ENCODE measurements at regions not wholly inside any gene's neighbourhood (a gene's known extent, or its start where the extent isn't known, plus 50 kb on each side); places are given as distances from the start of the nearest gene placed in this dataset.

- Histone ChIP-seq H3K36me3 (ENCODE audit: control insufficient read depth, insufficient read depth, low read length) (no peaks in the 10 kb centered on the region), H3K27me3 (ENCODE audit: control insufficient read depth, insufficient read depth, low read length) (no peaks in the 10 kb centered on the region), H3K4me3 (ENCODE audit: low read depth, low read length) (no peak overlapping the region)
- no peak for DNase-seq (ENCODE audit: low read depth)
- TF ChIP-seq, protein P1, sequence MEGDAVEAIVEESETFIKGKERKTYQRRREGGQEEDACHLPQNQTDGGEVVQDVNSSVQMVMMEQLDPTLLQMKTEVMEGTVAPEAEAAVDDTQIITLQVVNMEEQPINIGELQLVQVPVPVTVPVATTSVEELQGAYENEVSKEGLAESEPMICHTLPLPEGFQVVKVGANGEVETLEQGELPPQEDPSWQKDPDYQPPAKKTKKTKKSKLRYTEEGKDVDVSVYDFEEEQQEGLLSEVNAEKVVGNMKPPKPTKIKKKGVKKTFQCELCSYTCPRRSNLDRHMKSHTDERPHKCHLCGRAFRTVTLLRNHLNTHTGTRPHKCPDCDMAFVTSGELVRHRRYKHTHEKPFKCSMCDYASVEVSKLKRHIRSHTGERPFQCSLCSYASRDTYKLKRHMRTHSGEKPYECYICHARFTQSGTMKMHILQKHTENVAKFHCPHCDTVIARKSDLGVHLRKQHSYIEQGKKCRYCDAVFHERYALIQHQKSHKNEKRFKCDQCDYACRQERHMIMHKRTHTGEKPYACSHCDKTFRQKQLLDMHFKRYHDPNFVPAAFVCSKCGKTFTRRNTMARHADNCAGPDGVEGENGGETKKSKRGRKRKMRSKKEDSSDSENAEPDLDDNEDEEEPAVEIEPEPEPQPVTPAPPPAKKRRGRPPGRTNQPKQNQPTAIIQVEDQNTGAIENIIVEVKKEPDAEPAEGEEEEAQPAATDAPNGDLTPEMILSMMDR (IDR thresholded peaks at IDR 0.05; ENCODE audit: insufficient read depth, low read length, poor library complexity, severe bottlenecking): no peak
Observed at GRCh38 chr2:122999821-123000220, 1025.3 kb upstream of the CNTNAP5 start.

DNA sequence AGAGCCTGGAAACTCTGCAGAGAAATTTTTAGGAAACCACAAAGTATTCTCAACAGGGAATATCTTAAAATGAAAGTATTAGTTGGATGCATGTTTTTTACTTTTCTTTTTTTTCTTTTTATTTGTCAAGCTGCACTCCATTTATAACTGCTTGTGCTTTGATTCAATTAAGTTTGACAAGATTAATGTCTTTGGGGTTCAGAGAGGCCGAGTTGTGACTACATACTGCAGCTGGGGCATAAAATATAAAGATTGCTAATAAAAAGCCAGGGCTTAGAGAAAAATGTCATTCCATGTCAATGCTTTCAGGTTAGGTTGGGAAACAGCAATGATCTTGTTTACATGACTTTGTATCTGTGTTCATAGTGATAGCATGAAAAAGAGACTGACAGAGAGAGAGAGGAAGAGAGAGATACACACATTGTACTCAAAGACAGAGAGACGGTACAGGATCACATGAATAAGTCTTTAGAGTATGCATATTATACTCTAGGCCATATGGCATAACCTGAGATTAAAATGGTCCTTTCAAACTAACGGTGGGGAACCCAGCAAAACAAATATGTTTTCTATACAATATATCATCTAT is 1022.3 kb upstream of the CNTNAP5 start:
- no peak overlapping the region for H3K4me3 ChIP-seq (ENCODE audit: low read depth, low read length)
- H3K27me3 ChIP-seq (ENCODE audit: control insufficient read depth, insufficient read depth, low read length): no peaks in the 10 kb centered on the region
- H3K36me3 ChIP-seq (ENCODE audit: control insufficient read depth, insufficient read depth, low read length): no peaks in the 10 kb centered on the region
- TF ChIP-seq, protein P1 (IDR thresholded peaks at IDR 0.05; ENCODE audit: insufficient read depth, low read length, poor library complexity, severe bottlenecking): no peak
- DNase-seq (ENCODE audit: low read depth): no peak

DNA sequence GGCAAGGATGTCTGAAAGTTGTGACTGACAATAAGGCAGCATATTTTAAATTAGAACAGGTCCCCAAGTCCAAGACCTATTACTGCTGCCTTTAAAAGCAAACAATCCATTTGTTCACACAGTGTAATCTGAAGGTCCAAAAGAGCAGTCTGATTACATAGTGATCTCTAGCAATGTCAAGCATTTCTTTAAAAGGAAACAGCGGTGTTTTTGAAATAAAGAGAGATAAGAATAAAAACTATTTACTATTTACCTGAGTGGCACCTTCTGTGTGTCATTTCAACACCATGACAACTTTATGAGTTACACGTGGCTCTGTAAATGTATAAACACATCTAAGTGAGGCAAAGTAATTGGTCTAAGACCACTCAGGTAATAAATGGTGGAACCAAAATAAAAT is 1009.9 kb upstream of the CNTNAP5 start:
- DNase-seq (ENCODE audit: low read depth): no peak
- TF ChIP-seq, protein P1 (IDR thresholded peaks at IDR 0.05; ENCODE audit: insufficient read depth, low read length, poor library complexity, severe bottlenecking): no peak
- no peaks in the 10 kb centered on the region for H3K36me3 ChIP-seq (ENCODE audit: control insufficient read depth, insufficient read depth, low read length)

DNA sequence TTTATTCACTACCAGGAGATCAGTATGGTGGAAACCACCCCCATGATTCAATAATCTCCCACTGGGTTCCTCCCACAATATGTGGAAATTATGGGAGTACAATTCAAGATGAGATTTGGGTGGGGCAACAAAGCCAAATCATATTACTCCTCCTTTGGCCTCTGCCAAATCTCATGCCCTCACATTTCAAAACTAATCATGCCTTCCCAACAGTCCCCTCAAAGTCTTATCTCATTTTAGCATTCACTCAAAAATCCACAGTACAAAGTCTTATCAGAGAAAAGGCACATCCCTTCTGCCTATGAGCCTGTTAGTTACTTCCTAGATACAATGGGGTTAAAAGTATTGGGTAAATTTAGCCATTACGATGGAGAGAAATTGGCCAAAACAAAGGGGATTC is 989.5 kb upstream of the CNTNAP5 start:
- no peak for DNase-seq (ENCODE audit: low read depth)
- Histone ChIP-seq H3K27me3 (ENCODE audit: control insufficient read depth, insufficient read depth, low read length) (no peaks in the 10 kb centered on the region), H3K36me3 (ENCODE audit: control insufficient read depth, insufficient read depth, low read length) (no peaks in the 10 kb centered on the region), H3K4me3 (ENCODE audit: low read depth, low read length) (no peak overlapping the region)
- TF ChIP-seq, protein P1 (IDR thresholded peaks at IDR 0.05; ENCODE audit: insufficient read depth, low read length, poor library complexity, severe bottlenecking): no peak

More for the DNA sequence above, 1009.9 kb upstream of the CNTNAP5 start:
- Histone ChIP-seq H3K4me3 (ENCODE audit: low read depth, low read length) (no peak overlapping the region), H3K27me3 (ENCODE audit: control insufficient read depth, insufficient read depth, low read length) (no peaks in the 10 kb centered on the region)

- Histone ChIP-seq H3K27me3 (ENCODE audit: control insufficient read depth, insufficient read depth, low read length) (no peaks in the 10 kb centered on the region), H3K36me3 (ENCODE audit: control insufficient read depth, insufficient read depth, low read length) (no peaks in the 10 kb centered on the region), H3K4me3 (ENCODE audit: low read depth, low read length) (no peak overlapping the region)
- DNase-seq (ENCODE audit: low read depth): no peak
- TF ChIP-seq, protein P1 (IDR thresholded peaks at IDR 0.05; ENCODE audit: insufficient read depth, low read length, poor library complexity, severe bottlenecking): no peak
Observed at GRCh38 chr2:123036300-123036699, 988.8 kb upstream of the CNTNAP5 start.

- TF ChIP-seq, protein P1 (IDR thresholded peaks at IDR 0.05; ENCODE audit: insufficient read depth, low read length, poor library complexity, severe bottlenecking): no peak
- H3K36me3 ChIP-seq (ENCODE audit: control insufficient read depth, insufficient read depth, low read length): no peaks in the 10 kb centered on the region
- no peaks in the 10 kb centered on the region for H3K27me3 ChIP-seq (ENCODE audit: control insufficient read depth, insufficient read depth, low read length)
- no peak for DNase-seq (ENCODE audit: low read depth)
- H3K4me3 ChIP-seq (ENCODE audit: low read depth, low read length): no peak overlapping the region
Observed at GRCh38 chr2:123040506-123040905, 984.6 kb upstream of the CNTNAP5 start.
